GM18909 (cell line): ENCODE measurements at regions not wholly inside any gene's neighbourhood (a gene's known extent, or its start where the extent isn't known, plus 50 kb on each side); places are given as distances from the start of the nearest gene placed in this dataset.

Experiments used
- ATAC-seq: cut with Tn5 transposase; IDR thresholded peaks from one replicate; pipeline ENCODE4 v1.9.1; 2021; ENCODE audit warnings: mild to moderate bottlenecking; ENCODE audit not compliant: unreplicated experiment, poor library complexity

DNA sequence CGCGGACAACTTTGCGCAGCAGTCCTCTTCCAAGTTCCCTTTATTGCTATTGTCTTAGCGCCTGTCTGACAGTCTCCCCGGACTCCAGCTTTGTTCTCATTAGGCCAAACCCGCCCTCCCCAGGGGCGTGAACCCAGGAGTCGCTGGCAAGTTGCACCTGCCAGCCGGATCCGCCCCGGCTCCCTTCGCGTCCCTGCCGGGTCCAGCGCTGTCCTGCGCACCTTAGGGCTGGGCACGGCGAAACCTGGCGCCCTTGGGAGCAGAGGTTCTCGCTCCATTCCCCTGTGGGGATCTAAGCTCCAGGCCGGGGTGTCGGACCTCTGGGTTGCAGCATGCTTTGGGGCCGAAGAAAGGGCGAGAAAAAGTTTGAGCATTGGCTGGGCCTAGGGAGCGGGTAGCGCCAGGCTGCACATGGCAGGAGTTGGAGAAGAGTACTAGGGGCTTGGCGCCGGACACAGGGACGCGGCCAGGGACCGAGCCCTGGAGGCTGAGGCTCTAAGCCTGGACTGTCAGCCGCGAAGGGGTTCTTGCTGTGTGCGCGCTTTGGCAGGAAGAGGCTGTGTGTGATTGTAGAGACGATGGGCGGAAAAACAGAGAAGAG lies 335.1 kb upstream of the THRB start:
- ATAC-seq = peak; percentile 8

DNA sequence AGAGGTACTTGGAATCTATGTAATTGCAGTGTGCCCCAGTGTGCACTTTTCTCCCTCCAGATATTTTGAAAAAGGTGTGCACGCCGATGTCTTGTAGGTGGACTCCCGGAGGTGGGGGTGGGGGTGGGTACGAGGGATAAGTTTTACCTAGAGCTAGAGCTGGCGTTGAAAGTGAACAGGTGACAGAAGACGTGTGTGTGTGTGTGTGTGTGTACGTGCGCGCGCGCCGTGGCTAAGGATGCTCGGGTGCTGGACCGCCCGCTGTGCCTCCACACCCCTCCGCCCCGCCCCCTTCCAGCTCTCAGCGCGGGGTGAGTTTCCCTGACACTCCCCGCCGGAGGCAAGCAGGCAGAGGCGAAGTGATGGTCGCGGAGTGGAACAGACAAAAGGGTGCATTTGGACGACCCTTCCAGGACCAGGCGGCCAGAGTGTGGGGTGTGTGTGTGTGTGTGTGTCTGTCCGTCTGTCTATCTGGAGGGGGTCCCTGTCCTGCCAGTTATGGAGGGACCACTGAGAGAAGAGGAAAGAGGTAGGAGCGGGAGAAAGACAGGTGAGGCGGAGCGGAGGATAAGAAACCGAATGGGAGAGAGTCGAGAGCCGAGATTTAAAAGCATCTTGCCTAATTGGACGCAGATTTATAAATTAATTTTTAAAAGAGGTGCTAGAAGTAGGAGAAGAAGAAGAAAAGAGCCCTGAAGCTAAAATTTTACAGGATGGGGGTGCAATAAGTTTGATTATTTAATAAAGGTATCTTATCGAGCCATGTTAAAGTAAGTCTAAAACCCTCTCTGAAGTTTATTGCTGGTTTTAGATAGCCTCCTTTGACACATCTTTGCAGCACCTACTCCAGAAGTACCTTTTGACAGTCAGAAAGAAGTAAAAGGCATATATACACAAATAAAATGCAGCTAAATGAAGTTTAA lies 335.8 kb upstream of the THRB start:
- ATAC-seq = no peak

- no peak for ATAC-seq
Measured at GRCh38 chr3:24831221-24831620, 336.6 kb upstream of the THRB start.

- ATAC-seq = no peak
Measured at GRCh38 chr3:24832891-24833290, 338.2 kb upstream of the THRB start.

- ATAC-seq = no peak
Measured at GRCh38 chr3:24834442-24834841, 339.8 kb upstream of the THRB start.

DNA sequence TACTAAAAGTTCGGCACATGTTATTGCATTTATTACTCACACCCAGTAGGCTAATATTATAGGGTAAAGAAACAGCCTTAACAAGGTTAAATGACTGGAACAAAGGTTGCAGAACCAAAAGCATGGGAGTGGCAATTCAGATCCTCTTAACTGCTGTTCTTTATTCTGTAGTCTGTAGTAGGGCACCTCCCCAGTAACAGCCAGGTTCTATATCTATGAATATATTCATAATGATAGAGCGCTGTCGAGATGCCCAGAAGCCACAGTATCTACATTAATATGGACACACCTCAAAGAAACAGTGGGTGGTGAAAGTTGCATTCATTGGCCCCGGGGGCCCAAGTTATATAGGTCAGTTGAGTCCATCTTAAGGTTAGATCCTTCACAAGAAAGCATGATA lies 340.9 kb upstream of the THRB start:
- ATAC-seq = no peak

DNA sequence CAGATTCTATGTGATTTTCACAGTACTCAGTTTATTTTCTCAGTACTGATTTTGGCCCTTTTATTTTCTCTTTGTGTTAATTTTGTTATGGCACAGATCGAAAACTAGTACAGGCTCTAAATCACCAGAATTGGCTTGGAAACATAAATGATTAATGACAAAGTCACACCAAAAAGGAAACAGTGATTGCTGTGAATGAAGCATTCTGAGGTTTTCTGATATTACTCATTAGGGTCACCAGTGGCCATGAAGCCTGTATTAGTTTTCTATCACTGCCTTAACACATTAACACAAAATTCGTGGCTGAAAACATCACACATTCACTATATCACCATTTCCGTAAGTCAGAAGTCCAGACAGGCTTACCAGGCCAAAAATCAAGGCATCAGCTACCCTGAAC lies 343.0 kb upstream of the THRB start:
- no peak for ATAC-seq

DNA sequence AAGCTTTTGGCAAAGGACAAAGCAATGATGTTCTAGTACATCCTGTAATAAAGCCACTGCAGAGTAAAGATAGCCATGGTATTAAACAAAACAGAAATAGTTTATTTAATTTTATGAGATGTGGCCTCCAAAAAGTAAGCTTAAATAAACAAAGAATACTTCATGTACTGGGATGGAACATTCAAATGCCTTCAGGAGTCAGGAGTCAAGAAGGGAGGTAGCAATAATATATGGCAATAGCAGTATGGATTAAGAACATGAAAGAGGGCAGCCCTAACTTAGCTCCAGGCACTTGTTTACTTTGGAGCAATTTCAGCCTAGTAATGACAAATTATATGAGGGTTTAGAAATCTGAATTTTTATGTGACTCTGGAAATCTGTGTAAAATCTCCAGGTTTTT lies 343.9 kb upstream of the THRB start:
- ATAC-seq = no peak

- no peak for ATAC-seq
Measured at GRCh38 chr3:24843955-24844354, 349.3 kb upstream of the THRB start.

- ATAC-seq = no peak
Measured at GRCh38 chr3:24845524-24846155, 351.0 kb upstream of the THRB start.

GRCh38 chr3:24846286-24846860 lies 351.7 kb upstream of the THRB start:
- no peak for ATAC-seq

GRCh38 chr3:24850245-24850644 lies 355.6 kb upstream of the THRB start:
- no peak for ATAC-seq

GRCh38 chr3:24853685-24854490 lies 359.2 kb upstream of the THRB start:
- no peak for ATAC-seq

DNA sequence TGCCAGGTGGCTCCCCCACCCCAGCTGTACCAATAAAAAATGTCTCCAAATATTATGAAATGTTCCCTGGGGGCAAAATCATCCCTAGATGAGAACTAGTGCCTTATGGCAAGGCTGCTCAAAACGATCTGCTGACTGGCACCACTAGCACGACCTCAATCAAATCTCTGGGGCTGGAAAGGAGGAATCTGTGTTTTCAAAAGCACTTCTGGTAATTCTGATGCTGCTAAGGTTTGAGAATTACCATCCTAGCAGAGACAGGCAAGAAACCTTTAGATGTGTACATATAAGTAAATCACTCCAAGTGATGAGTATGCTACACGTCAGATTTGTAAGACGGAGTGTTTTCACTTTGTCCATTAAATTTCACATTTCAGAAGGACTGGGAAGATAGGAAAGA lies 360.1 kb upstream of the THRB start:
- no peak for ATAC-seq

DNA sequence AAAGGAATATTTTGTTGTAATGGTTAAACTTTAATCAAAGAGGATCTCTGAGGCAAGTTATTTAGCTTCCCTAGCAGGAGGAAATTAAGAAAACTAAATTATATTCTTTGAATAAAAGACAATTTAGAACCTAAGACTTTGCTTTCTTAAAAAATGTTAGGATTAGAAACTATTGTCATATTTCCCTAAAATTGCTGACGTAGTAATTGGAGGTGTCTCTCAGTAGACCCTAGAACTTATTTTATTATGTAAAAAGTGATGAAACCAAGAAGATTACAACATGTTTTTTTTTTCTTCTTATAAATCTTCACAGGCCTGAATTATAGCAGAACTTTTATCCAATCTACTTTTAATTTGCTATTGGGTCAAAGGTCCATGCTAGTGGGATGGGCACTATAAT lies 363.3 kb upstream of the THRB start:
- ATAC-seq = no peak

- ATAC-seq = no peak
Measured at GRCh38 chr3:24863215-24863614, 368.6 kb upstream of the THRB start.

DNA sequence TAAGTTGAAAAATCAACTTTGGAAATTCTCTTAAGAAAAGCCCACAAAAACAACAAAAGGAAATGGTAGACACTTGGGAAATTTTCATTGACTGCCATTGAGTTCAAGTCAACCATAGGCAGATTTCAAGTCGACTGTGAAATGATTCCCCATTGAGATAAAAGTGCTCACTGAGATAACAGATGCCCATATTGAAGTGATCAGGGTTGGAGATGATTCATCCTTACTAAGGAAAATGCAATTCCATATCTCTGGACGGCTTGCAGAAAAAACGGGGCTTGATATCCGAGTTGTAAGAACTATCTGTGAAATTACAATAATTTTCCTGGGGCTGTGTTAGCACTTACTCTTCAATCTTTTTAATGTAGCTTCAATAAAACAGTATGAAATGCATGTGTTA lies 373.1 kb upstream of the THRB start:
- no peak for ATAC-seq

DNA sequence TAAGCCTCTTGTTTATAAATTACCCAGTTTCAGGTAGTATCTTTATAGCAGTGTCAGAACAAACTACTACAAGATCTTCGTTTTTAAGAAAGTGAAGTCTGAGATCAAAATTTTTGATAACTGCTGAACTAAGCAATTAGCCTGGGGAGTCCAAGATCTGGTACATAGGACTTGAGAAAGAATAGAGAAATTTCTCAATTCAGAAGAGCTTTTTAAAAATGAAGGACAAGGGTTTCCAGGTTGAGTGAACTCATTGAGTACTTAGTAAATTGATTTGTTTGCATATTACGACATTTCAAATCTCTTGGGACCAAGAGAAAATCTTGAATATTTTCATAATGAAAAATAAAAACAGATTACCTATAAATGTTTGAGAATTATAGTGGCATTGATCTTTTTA lies 386.6 kb upstream of the THRB start:
- no peak for ATAC-seq

GRCh38 chr3:24886501-24886900 lies 391.9 kb upstream of the THRB start:
- no peak for ATAC-seq

- no peak for ATAC-seq
Measured at GRCh38 chr3:24890012-24890411, 395.4 kb upstream of the THRB start.
